ENCODE measurements at regions not wholly inside any gene's neighbourhood (a gene's known extent, or its start where the extent isn't known, plus 50 kb on each side); places are given as distances from the start of the nearest gene placed in this dataset.

DNA sequence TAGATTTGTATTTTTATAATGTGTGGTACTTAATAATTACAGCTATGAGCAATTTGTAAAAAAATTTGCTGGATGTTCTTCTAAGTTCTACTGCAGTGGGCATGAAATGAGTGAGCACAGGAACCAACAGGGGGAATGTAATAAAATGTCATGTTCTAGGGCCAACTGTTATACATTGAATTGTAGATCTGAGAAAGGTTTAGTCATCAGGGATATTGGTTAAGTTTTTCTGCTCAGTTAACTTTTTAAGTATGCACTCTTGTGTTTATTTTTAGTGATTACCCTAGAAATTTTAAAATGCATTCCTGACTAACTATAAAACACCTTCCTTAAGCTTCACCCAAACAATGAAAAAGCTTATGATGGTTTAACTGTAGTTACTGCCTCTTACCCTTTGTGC lies 101.8 kb downstream of the CAND1 start:
- no peak overlapping the region for H3K4me3 Mint-ChIP-seq
- H3K36me3 Mint-ChIP-seq = peaks cover 4% of the 10 kb centered on the region
- no peaks in the 10 kb centered on the region for H3K4me1 Mint-ChIP-seq (ENCODE audit: low read depth)
- H3K9me3 Mint-ChIP-seq (ENCODE audit: low read depth) = peaks cover 4% of the 10 kb centered on the region
- no peak overlapping the region for H3K27ac Mint-ChIP-seq
- no peaks in the 10 kb centered on the region for H3K27me3 Mint-ChIP-seq

DNA sequence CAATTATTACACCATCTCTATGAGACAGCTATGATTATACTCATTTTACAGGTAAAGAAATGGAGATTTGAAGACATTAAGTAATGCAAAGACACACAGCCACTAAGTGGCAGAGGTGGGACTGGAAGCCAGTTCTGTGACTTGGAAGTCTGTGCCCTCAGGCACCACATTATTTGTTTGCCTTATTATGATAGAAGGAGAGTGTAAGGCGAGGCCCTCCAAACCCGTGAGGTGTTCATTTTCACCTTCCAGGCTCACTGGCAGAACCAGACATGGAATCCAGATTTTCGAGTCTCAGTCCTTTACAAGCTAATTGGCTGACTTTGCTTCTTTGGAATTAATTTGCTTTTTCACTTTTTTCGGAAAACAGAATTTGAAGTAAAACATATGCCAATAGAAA lies 107.9 kb downstream of the CAND1 start:
- H3K27me3 Mint-ChIP-seq = no peaks in the 10 kb centered on the region
- no peak overlapping the region for H3K27ac Mint-ChIP-seq
- peaks cover 3% of the 10 kb centered on the region for H3K9me3 Mint-ChIP-seq (ENCODE audit: low read depth)
- no peaks in the 10 kb centered on the region for H3K4me1 Mint-ChIP-seq (ENCODE audit: low read depth)
- H3K4me3 Mint-ChIP-seq = no peak overlapping the region
- peaks cover 7% of the 10 kb centered on the region for H3K36me3 Mint-ChIP-seq

GRCh38 chr12:67377541-67377940 lies 108.4 kb downstream of the CAND1 start:
- no peaks in the 10 kb centered on the region for H3K9me3 Mint-ChIP-seq (ENCODE audit: low read depth)
- H3K36me3 Mint-ChIP-seq = peaks cover 4% of the 10 kb centered on the region
- H3K27me3 Mint-ChIP-seq = no peaks in the 10 kb centered on the region
- no peak overlapping the region for H3K4me3 Mint-ChIP-seq
- no peaks in the 10 kb centered on the region for H3K4me1 Mint-ChIP-seq (ENCODE audit: low read depth)
- H3K27ac Mint-ChIP-seq = no peak overlapping the region

GRCh38 chr12:67382241-67382871 lies 113.2 kb downstream of the CAND1 start:
- Mint-ChIP-seq H3K4me3 (no peak overlapping the region), H3K36me3 (peaks cover 4% of the 10 kb centered on the region), H3K9me3 (ENCODE audit: low read depth) (no peaks in the 10 kb centered on the region), H3K27ac (no peak overlapping the region), H3K27me3 (no peaks in the 10 kb centered on the region), H3K4me1 (ENCODE audit: low read depth) (peaks cover 2% of the 10 kb centered on the region)

DNA sequence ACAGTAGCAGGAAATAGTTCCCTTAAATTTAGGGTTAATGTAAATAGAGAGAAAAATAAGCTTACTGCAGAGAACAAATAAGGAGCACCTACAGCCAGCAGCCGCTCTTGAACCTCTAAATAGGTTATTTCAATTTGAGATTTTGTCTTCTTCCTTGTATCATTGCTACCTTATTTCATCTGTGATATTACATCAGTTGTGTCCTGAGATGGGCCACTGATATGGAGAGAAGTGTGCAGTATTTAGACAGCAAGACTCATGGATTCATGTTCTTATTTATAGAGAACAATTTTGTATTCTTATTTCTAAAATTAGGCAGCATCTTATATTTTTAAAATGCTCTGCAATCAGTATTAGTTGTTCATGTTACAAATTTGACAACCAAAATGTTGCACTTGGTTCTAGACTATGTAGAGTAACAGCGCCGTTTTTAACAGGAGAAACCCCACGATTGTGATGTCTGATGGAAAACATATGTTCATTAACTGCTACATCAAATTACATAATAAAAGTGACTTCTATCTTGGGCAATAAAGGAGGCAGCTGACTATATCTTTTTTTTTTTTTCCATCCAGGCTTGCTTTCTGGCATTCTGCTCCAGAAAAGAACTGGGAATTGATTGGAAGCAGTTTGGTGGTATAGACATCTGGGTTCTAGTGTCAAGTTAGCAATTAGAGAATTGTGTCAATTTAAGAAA lies 117.9 kb downstream of the CAND1 start:
- Mint-ChIP-seq H3K9me3 (ENCODE audit: low read depth) (peaks cover 4% of the 10 kb centered on the region), H3K27me3 (no peaks in the 10 kb centered on the region), H3K27ac (no peak overlapping the region), H3K36me3 (peaks cover 7% of the 10 kb centered on the region), H3K4me1 (ENCODE audit: low read depth) (peaks cover 2% of the 10 kb centered on the region), H3K4me3 (no peak overlapping the region)

DNA sequence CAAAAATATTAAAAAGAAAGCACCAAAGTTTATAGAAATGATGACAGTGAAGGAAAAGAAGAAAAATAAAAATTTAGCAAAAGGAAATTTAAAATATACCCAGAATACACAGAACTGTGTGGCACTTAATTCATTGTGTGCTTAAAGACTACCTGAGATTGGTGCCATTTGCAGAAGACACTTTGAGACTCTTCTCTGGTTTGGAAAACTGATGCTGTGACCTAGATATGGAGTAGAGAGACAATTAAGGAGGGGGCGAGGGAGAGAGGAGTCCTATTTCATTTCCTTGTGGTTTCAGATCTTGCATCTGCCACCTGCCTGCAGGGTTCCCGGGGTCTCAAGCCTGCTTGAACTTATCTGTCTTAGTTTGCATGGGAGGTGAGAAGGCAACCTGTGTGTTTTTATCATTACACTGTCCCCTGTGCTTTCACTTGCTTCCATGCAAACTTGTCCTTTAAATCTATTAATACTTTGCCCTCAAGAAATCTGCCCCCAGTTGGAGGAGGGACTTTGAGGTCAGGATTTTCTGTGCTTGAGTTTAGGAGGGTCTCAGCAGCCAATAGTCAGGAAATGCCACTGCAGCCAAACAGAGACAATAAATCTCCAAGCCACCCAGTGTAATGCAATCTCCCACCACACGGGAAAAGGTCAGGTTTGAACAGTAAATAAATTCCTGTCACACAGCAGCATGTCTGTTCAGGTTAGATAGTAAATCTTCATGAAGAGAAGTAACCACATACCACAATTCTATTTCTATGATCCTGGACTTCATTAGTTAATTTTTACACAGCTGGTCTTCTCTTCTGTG lies 119.4 kb downstream of the CAND1 start:
- no peak overlapping the region for H3K27ac Mint-ChIP-seq
- peaks cover 5% of the 10 kb centered on the region for H3K36me3 Mint-ChIP-seq
- H3K27me3 Mint-ChIP-seq = no peaks in the 10 kb centered on the region
- no peak overlapping the region for H3K4me3 Mint-ChIP-seq
- H3K4me1 Mint-ChIP-seq (ENCODE audit: low read depth) = no peaks in the 10 kb centered on the region
- H3K9me3 Mint-ChIP-seq (ENCODE audit: low read depth) = peaks cover 4% of the 10 kb centered on the region

DNA sequence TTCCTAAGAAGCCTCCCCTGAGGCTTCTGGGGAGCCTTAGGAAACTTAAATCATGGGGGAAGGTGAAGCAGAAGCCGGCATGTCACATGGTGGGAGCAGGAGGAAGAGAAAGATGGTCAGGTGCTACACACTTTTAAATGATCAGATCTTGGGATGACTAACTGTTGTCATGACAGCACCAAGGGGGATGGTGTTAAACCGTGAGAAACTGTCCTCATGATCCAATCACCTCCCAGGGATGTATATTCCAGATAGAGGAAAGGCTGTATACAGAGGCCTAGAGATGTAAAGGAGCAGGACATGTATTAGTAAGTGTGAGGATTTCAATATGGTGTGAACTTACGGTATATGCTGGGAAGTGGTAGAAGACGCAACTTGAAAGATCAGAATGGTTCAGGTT lies 121.1 kb downstream of the CAND1 start:
- no peak overlapping the region for H3K27ac Mint-ChIP-seq
- peaks cover 5% of the 10 kb centered on the region for H3K36me3 Mint-ChIP-seq
- no peak overlapping the region for H3K4me3 Mint-ChIP-seq
- no peaks in the 10 kb centered on the region for H3K4me1 Mint-ChIP-seq (ENCODE audit: low read depth)
- H3K27me3 Mint-ChIP-seq = no peaks in the 10 kb centered on the region
- H3K9me3 Mint-ChIP-seq (ENCODE audit: low read depth) = peaks cover 4% of the 10 kb centered on the region

DNA sequence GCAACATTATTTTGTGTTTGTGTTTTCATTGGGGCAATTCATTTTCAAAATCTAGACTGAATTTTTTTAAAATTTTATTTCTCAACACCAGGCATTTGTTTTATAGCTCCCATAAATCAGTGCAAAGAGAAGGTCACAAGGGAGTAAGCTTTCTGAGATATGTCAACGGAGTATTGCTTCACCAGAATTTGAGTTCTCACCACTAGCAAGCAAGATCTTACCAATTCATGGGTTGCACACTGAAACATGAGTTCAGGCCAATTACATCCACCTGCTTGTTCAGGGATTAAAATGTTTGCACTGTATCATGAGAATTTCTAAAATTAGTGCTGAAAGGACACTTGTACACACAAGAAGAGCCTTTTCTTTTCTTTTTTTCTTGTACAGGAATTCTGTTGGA lies 121.9 kb downstream of the CAND1 start:
- Mint-ChIP-seq H3K27ac (no peak overlapping the region), H3K27me3 (no peaks in the 10 kb centered on the region), H3K4me3 (no peak overlapping the region), H3K4me1 (ENCODE audit: low read depth) (no peaks in the 10 kb centered on the region), H3K9me3 (ENCODE audit: low read depth) (peaks cover 4% of the 10 kb centered on the region), H3K36me3 (peaks cover 5% of the 10 kb centered on the region)

DNA sequence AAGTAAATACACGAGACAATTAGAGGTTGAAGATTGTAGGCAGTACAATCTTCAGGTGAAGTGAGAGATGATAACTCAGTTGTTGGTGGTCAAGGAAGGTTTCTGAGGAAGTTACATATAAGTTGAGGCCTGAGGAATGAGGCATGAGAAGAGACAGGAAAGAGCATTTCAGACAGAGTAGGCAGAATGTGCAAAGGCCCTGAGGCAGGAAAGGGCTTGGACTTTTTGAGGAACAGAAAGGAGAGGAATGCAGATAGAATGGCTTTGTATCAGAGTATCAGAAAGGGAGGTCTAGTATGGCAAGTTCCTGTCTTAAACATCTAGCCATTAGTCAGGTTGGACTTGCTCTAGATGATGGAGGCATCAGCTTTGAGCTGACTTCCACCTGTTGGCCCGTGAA lies 122.5 kb downstream of the CAND1 start:
- H3K36me3 Mint-ChIP-seq = peaks cover 5% of the 10 kb centered on the region

GRCh38 chr12:67394550-67394949 lies 125.4 kb downstream of the CAND1 start:
- Mint-ChIP-seq H3K4me1 (ENCODE audit: low read depth) (no peaks in the 10 kb centered on the region), H3K9me3 (ENCODE audit: low read depth) (peaks cover 4% of the 10 kb centered on the region), H3K36me3 (peaks cover 5% of the 10 kb centered on the region), H3K27ac (no peak overlapping the region), H3K27me3 (no peaks in the 10 kb centered on the region), H3K4me3 (no peak overlapping the region)

More for the DNA sequence above, 122.5 kb downstream of the CAND1 start:
- Mint-ChIP-seq H3K27me3 (no peaks in the 10 kb centered on the region), H3K27ac (no peak overlapping the region), H3K9me3 (ENCODE audit: low read depth) (peaks cover 4% of the 10 kb centered on the region), H3K4me3 (no peak overlapping the region), H3K4me1 (ENCODE audit: low read depth) (no peaks in the 10 kb centered on the region)

DNA sequence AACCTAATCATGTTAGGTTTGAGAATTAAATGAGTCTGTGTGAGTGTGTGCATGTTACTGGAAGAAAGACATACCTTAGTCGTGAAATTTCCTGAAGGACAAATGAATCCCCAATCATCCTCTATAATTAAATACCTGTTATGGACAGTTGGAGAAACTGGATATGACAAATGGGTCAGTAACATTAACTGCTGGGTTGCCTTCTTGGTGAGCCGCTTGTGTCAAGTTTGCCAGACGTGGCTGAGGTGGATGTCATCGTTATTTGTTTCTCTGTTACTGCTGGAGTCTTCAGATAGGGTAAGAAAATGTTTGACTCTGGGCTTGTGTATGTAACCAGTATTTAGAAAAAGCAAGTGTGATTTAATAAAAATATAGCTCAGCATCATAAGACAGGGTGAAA lies 131.6 kb downstream of the CAND1 start:
- Mint-ChIP-seq H3K27me3 (peaks cover 3% of the 10 kb centered on the region), H3K36me3 (peaks cover 5% of the 10 kb centered on the region), H3K4me3 (no peak overlapping the region), H3K27ac (no peak overlapping the region), H3K4me1 (ENCODE audit: low read depth) (no peaks in the 10 kb centered on the region), H3K9me3 (ENCODE audit: low read depth) (no peaks in the 10 kb centered on the region)

DNA sequence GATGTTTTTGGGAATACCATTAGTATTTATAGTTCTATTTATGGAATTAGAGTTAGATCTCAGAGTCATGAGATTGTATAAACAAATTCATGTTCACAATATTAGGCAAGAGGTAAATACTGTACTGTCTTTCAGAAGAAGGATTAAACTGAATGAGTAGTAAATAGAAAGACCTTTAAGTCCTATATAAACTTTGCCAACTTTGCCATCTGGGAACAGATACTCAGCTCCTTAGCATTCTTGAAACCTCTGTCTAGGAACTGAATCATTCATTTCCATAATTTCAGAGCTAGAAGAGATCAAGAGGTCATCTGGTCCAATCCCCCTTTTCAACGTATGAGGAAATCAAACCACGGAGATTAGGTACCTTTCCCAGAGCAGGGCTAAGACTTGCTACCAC lies 141.1 kb downstream of the CAND1 start:
- no peak overlapping the region for H3K27ac Mint-ChIP-seq
- H3K9me3 Mint-ChIP-seq (ENCODE audit: low read depth) = peaks cover 5% of the 10 kb centered on the region
- no peaks in the 10 kb centered on the region for H3K4me1 Mint-ChIP-seq (ENCODE audit: low read depth)
- no peaks in the 10 kb centered on the region for H3K27me3 Mint-ChIP-seq
- H3K36me3 Mint-ChIP-seq = peaks cover 6% of the 10 kb centered on the region
- no peak overlapping the region for H3K4me3 Mint-ChIP-seq

- Mint-ChIP-seq H3K27me3 (no peaks in the 10 kb centered on the region), H3K36me3 (peaks cover 4% of the 10 kb centered on the region), H3K4me3 (no peak overlapping the region), H3K27ac (no peak overlapping the region), H3K9me3 (ENCODE audit: low read depth) (peaks cover 5% of the 10 kb centered on the region), H3K4me1 (ENCODE audit: low read depth) (no peaks in the 10 kb centered on the region)
Observed at GRCh38 chr12:67410667-67411067, 141.5 kb downstream of the CAND1 start.

DNA sequence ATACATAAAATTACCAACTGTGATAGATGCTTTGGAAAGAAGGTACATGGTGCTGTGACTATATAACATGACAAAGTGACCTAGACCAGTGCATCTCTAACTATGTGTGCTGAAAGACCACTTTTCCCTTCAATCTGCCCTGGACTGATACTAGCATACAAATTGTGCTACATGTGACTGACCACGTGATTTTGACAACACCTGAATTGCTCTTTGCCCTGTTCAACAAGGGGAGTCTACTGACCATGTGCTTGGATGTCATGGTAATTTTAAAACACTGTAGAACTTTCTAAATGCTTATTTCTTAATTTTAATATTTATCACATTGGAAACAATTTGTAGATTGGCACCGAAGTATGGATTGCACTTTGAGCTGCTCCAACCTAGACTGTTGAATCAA lies 142.4 kb downstream of the CAND1 start:
- Mint-ChIP-seq H3K4me3 (no peak overlapping the region), H3K9me3 (ENCODE audit: low read depth) (peaks cover 5% of the 10 kb centered on the region), H3K27ac (no peak overlapping the region), H3K27me3 (no peaks in the 10 kb centered on the region), H3K4me1 (ENCODE audit: low read depth) (no peaks in the 10 kb centered on the region), H3K36me3 (no peaks in the 10 kb centered on the region)

- Mint-ChIP-seq H3K4me1 (ENCODE audit: low read depth) (no peaks in the 10 kb centered on the region), H3K36me3 (no peaks in the 10 kb centered on the region), H3K27me3 (no peaks in the 10 kb centered on the region), H3K4me3 (no peak overlapping the region), H3K27ac (no peak overlapping the region), H3K9me3 (ENCODE audit: low read depth) (peaks cover 5% of the 10 kb centered on the region)
Observed at GRCh38 chr12:67413577-67413976, 144.4 kb downstream of the CAND1 start.

Measured in activated naive CD8-positive, alpha-beta T cell (primary cell).